ENCODE measurements at regions not wholly inside any gene's neighbourhood (a gene's known extent, or its start where the extent isn't known, plus 50 kb on each side); places are given as distances from the start of the nearest gene placed in this dataset.
"Not testable (repeated sequence)": the region's sequence is repeated elsewhere in the genome, so short reads cannot be mapped to it uniquely, and the experiment has no call there.

DNA sequence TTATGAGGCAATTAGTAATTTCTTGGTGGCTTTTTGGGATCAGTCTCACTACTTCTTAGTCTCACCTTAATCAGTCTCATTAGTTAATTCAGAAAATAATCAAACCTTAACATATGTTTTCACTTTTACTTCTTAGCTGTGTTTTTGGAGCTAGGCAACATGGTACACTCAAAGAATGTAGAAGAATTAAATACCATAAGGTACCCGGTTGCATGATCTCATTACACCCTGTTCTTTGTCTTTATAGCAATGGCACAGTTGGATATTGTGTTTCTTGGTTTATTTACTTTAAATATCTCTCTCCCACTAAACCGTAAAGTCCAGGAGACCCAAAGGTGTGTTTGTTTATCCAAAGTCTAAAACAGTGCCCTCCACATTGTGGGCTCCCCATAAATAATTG, 132.3 kb downstream of the TNFSF18 start:
- no peak for DNase-seq (ENCODE audit: low spot score)

DNA sequence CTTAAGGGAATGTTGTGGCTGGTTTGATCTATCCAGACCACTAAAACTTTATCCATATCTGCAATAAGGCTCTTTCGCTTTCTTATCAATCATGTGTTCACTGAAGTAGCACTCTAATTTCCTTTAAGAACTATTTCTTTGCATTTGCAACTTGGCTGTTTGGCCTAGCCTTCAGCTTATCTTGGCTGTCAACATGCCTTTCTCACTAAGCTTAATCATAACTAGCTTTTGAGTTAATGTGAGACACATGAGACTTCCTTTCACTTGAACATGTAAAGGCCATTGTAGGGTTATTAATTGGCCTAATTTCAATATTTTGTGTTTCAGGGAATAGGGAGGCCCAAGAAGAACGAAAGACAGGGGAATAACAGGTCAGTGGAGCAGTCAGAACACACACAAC, 124.7 kb downstream of the TNFSF18 start:
- DNase-seq (ENCODE audit: low spot score): no peak

GRCh38 chr1:172928412-172928811, 122.3 kb downstream of the TNFSF18 start:
- DNase-seq (ENCODE audit: low spot score): no peak

DNA sequence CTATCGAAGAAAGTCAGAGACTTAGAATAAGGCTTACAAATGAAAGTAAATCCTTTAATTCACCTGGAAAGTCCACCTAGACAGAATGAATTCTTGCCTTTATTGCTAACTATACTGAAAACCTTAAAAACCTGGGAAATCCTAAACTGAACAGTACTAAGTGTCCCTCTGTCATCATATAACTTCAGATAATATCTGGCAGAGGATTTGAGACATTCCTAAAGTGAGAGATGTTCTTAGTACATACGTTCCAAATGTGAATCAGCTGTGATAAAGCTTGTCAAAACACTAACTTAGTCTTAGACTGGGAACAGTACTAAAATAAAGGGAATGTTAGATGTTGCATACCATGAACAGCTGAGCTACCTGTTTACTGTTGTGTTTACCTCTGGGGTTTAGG, 121.7 kb downstream of the TNFSF18 start:
- DNase-seq (ENCODE audit: low spot score): no peak

GRCh38 chr1:172930142-172930541, 120.6 kb downstream of the TNFSF18 start:
- DNase-seq (ENCODE audit: low spot score): no peak

- no peak for DNase-seq (ENCODE audit: low spot score)
Observed at GRCh38 chr1:172931340-172931739, 119.4 kb downstream of the TNFSF18 start.

GRCh38 chr1:172931761-172932160, 119.0 kb downstream of the TNFSF18 start:
- no peak for DNase-seq (ENCODE audit: low spot score)

DNA sequence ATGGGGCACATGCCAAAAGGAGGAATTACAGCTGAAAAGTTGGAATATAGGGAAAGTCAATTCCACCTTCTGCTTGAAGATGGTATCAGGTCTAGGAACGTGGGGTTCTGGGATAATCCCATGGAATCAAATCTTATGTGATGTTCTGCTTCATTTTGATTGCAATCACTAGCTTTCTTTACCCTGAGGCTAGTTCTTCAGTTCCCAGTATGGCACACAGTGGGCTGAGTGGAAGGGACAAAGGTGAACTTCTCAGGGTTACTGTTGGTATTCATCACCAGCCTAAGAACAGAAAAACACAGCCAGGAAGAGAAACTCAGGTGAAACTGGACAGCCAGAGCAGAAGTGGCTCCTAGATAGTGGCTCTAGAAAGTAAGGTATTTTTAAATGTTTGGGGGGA, 117.8 kb downstream of the TNFSF18 start:
- DNase-seq (ENCODE audit: low spot score): no peak

- no peak for DNase-seq (ENCODE audit: low spot score)
Observed at GRCh38 chr1:172934417-172934762, 116.4 kb downstream of the TNFSF18 start.

DNA sequence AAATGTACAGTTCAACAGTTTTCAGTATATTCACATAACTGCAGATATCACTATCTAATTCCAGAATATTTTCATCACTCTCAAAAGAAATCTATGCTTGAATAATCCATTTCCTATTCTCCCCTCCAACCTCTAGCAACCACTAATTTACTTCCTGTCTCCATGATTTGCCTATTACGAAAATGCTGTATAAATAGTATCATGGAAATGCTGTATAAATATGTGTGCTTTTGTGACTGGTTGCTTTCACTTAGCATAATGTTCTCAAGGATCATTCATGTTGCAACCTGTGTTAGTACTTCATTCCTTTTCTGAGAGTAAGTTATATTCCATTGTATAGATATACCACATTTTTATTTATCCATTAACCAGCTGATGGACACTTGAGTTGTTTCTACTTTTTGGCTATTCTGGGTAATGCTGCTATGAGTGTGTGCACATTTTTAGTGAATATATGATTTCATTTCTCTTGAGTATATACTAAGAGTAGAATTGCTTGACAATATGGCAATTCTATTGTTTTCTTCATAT, 115.6 kb downstream of the TNFSF18 start:
- DNase-seq (ENCODE audit: low spot score): no peak

GRCh38 chr1:172936088-172936645, 114.6 kb downstream of the TNFSF18 start:
- no peak for DNase-seq (ENCODE audit: low spot score)

DNA sequence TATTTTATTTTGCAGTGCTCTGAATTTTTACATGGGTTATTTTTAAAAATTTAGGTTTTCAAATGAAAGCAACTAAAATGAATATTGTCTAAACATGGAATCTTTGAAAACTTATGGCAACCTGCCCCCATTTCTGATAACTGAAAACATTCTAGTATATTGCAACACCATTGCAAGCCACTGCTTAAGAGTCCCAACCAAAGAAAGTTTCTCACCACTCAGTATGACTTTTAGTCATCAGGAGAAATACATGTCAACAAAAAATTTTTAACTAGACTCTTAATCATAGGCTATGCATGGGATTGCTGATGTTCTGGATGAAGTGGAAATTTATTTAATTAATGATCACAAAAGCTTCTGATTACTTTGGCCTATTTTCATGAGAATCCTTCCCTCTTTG, 112.1 kb downstream of the TNFSF18 start:
- no peak for DNase-seq (ENCODE audit: low spot score)

DNA sequence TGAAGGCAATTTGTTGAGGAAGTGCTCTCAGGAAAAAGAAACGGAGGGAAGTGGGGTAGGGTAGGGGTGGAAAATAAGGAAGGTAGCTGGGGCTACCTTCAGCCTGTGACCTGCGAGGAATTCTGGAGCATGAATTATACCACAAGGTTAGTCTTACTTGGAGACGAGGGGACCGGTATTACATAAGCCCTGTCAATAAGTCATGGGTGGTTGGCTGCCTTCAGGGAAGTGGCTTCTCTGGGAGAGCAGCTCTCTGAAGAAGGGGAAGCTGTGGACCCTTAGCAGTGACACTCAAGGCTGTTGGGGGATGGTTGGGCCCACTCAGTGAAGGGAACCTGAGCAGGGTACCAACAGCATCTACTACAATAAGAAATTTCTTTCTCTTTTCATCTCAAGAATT, 111.3 kb downstream of the TNFSF18 start:
- DNase-seq (ENCODE audit: low spot score): no peak

DNA sequence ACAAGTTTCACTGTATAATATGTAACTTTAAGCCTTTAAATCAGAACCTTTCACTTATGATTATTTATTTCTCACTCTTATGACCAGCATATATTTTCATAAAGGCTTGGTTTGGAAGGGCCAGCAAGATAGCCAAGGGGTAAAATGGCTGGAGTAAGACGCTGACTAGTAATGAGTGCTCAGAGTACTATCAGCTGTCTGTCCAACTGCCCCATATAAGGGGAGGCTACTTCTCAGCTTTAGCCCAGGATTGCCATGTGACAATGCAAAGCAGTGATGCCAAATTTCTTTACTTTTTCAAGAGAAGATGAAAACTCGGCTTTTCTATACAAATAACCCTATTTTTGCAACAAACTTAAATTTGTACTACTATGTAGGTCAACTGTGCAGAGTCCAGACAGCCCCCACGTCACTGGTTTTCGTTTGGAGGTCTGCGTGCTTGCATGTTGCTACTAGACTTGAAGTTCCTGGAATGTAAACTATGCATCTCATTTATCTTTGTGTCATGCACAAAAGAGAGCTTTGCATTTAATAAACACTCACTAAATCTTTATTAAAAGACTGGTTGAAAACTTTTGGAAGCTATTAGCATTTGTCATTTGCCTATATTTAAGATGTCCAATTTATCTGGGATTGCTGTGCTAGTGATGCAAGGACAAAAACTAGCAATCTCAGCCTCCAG, 110.4 kb downstream of the TNFSF18 start:
- DNase-seq (ENCODE audit: low spot score): no peak

DNA sequence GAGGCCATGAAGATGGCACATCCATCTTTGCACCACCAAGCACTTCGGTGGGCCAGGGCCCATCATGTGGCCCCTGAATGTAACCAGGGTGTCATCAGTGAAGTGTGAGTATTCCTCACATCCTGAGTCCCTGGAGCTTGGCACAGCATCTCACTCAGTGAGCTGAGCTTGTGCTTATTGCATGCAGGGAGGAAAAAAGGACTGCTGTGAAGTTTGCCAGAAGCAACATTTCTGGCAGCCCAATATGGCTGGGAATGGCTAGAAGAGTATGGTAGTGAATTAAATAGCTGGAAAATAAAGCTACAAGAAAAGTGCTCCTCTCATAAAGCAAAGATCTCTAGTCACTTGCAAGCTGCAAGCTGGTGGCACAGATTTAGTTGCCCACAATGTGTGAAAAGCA, 109.3 kb downstream of the TNFSF18 start:
- no peak for DNase-seq (ENCODE audit: low spot score)

GRCh38 chr1:172941945-172942344, 108.8 kb downstream of the TNFSF18 start:
- DNase-seq (ENCODE audit: low spot score): no peak

DNA sequence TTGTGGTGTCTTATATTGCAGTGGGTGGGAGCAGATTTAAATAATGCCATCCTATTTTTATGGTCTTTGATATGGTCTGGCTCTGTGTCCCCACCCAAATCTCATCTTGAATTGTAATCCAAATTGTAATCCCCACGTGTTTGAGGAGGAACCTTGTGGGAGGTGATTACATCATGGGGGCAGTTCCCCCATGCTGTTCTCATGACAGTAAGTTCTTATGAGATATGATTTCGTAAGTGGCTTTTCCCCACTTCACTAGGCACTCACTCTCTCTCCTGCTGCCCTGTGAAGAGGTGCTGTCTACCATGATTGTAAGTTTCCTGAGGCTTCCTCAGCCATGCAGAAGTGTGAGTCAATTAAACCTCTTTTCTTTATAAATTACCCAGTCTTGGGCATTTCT, 107.6 kb downstream of the TNFSF18 start:
- DNase-seq (ENCODE audit: low spot score): not testable (repeated sequence)

- no peak for DNase-seq (ENCODE audit: low spot score)
Observed at GRCh38 chr1:172944931-172945330, 105.8 kb downstream of the TNFSF18 start.

DNA sequence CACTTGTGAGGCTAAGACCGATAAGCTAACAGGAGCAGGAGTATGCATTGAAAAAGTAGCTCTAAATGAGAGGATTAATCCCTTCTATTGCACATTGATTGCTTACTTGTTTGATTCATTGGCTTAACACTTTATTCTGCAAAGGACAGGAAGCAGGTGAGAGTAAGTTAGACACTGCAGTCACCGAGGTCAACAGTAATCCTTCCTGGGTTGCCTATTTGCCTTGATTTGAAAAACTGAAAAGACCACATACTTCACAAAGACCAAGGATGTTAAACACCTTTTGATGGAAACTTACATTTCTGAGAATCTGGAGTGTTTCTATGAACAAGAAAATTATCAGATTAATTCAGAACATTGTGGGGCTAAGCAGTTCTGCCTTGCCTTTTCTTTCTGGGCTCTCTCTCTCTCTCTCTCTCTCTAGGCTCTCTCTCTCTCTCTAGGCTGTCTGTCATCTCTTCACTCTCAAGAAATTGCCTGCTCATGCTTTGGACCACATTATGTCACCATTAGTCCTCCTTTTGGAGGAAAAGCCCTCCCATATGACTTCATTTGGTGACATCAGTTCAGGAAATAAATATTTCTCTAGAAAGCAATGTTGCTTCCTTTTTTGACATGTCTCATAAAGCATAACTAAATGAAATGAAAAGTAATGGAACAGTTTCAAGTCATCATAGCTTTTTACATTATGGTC, 103.8 kb downstream of the TNFSF18 start:
- DNase-seq (ENCODE audit: low spot score): no peak

GRCh38 chr1:172948457-172948856, 102.3 kb downstream of the TNFSF18 start:
- DNase-seq (ENCODE audit: low spot score): no peak

DNA sequence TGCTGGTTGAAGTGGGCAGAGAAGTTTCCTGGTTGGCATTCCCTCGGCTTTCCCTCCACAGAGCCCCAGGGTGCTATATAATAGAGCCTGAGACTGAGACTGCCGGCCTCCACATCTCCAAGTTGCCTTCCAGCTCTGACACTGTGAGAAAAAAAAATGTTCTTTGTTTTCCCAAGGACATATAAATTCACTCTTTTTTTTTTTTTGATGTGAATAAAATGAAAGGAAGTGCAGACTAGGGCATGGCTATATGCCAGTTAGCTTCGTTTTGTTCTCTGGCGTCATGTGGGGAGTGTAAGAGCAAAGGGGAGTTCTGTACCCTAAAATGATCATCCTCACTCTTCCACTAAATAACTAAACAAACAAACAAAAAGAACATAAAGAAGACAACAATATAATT, 101.6 kb downstream of the TNFSF18 start:
- DNase-seq (ENCODE audit: low spot score): no peak

DNA sequence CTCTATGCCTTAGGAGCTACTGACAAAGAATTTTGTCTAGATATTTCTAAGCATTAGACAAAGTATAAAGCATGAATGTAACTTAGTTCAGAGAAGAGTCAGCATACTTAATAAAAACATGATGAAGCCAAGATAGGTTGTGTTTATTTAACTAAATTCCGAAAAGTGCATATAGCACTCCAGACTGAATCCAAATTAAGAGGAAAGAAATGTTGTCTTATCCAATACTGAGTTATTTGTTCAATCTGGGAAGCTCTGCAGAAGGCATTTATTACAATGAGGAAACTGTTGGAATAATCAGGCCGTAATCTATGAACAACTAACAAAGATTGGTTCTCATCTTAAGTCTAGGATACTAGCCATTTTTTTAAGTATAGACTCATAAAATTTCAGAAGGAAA, 100.2 kb downstream of the TNFSF18 start:
- DNase-seq (ENCODE audit: low spot score): no peak

DNA sequence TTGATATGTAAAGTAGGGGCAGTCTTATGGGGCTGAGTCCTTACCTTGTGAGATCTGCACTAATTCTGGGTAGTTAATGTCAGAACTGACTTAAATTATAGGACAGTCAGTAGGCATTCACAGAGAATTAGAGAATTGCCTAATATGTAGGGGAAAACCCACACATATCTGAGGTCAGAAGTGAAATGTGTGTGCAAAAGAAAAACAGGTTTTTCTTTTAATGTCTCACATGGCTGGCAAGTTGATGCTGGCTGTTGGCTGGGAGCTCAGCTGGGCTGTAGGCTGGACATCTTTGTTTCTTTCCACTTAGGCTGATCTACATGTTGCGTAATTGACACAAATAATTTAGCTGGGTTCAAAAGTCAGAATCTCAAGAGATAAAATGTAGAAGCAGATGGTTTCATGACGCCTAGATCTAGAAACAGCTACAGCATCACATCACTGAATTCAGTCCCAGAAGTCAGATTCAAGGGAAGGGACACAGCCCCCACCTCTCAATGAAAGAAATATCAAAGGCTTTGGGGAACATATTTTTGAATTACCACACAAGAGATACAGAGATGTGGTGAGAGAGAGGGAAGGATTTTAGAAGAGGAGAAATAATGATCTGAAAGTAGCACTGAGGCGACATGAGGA, 98.9 kb downstream of the TNFSF18 start:
- no peak for DNase-seq (ENCODE audit: low spot score)

All from HuH-7.5 (cell line).